CD4-positive, alpha-beta T cell treated with Interleukin-12 subunit alpha and Interleukin-12 subunit beta, for 1 hour (primary cell): ENCODE measurements at regions not wholly inside any gene's neighbourhood (a gene's known extent, or its start where the extent isn't known, plus 50 kb on each side); places are given as distances from the start of the nearest gene placed in this dataset.
A peak's percentile ranks its signal among the peaks of the same experiment; 100 is the strongest.
"Not testable (repeated sequence)": the region's sequence is repeated elsewhere in the genome, so short reads cannot be mapped to it uniquely, and the experiment has no call there.

Source experiments
- DNase-seq: peaks from one replicate; pipeline ENCODE4 v3.0.0-alpha.2; 2020

- no peak for DNase-seq
These were observed 50.9 kb upstream of the MITF start for GRCh38 chr3:69688400-69688799.

DNA sequence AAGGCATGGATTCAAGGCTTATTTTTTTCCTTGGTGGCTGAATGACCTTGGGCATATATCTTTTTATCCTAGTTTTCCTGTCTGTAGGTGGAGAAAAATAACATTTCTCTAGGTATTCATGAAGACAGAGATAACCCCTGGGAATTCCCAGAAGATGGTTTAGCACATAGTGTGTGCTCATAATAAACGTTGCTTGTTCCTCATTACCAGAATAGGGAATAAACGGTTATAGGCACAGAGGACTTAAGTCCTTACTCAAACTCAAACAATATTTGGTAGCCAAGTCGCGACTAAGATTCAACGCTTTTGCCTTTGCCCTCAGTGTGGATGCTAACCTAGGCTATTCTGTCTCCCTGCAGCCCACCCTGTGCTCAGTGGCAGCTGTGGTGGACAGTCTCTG, 51.6 kb upstream of the MITF start:
- DNase-seq = no peak

GRCh38 chr3:69686056-69686455, 53.2 kb upstream of the MITF start:
- DNase-seq = no peak

GRCh38 chr3:69684309-69684961, 54.8 kb upstream of the MITF start:
- DNase-seq = no peak

GRCh38 chr3:69683082-69683806, 56.0 kb upstream of the MITF start:
- no peak for DNase-seq

DNA sequence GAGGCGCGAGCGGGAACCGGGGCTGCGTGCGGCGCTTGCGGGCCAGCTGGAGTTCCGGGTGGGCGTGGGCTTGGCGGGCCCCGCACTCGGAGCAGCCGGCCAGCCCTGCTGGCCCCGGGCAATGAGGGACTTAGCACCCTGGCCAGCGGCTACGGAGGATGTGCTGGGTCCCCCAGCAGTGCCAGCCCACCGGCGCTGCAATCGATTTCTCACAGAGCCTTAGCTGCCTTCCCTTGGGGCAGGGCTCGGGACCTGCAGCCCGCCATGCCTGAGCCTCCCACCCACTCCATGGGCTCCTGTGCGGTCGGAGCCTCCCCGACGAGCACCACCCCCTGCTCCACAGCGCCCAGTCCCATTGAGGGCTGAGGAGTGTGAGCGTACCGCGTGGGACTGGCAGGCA, 61.8 kb upstream of the MITF start:
- DNase-seq = not testable (repeated sequence)

GRCh38 chr3:69675786-69676530, 63.3 kb upstream of the MITF start:
- DNase-seq = no peak

- no peak for DNase-seq
These were observed 64.5 kb upstream of the MITF start for GRCh38 chr3:69674752-69675151.

- peak; percentile 0 for DNase-seq
These were observed 67.9 kb upstream of the MITF start for GRCh38 chr3:69671082-69671952.

GRCh38 chr3:69669070-69669469, 70.2 kb upstream of the MITF start:
- no peak for DNase-seq

DNA sequence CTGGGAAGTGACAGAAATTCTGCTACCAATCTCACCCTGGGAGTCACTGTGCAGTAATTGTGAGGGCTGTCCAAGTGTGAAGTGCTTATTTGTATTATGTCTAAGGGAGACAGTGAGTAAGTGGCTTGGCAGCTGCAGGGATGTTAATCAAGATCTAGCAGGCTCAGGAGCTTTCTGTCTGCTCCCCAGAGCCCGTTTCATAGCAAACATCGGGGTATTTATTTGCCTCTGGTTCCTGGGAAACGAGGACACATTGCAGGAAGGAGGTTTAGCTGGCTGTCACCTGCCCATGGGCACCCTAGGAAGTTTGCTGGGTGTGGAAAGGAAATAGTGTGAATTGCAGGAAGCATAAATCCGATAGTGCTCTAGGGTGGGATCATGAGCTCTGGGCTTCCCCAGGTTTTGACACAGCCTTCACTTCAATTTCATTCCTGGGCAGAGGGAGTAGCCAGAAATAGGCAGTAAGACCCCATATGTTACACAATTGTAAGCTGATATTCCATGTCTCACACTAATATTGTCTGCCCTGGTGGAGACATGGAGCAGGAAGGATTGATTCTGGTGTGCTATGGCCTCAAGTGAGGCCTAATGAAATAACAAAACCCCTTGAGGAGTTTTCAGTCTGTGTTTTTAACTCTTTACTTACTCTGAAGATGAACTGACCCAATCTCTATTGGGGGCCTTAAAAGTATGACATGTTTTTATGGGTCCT, 74.1 kb upstream of the MITF start:
- DNase-seq = no peak

DNA sequence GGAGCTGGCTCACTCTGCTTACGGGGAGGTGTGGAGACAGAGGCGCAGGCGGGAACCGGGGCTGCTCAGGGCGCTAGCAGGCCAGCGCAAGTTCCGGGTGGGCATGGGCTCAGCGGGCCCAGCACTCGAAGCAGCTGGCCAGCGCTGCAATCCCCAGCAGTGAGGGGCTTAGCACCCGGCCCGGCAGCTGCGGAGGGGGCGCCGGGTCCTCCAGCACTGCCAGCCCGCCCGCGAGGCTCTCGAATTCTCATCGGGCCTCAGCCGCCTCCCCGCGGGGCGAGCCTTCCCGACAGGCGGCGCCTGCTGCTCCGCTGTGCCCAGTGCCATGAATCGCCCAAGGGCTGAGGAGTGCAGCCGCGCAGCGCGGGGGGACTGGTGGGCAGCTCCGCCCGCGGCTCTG, 78.6 kb upstream of the MITF start:
- no peak for DNase-seq

GRCh38 chr3:69659180-69659910, 79.9 kb upstream of the MITF start:
- DNase-seq = no peak

- DNase-seq = no peak
These were observed 80.6 kb upstream of the MITF start for GRCh38 chr3:69658514-69659140.

- DNase-seq = not testable (repeated sequence)
These were observed 82.2 kb upstream of the MITF start for GRCh38 chr3:69657030-69657429.

GRCh38 chr3:69651765-69652164, 87.5 kb upstream of the MITF start:
- DNase-seq = no peak

GRCh38 chr3:69650066-69650419, 89.2 kb upstream of the MITF start:
- DNase-seq = no peak

DNA sequence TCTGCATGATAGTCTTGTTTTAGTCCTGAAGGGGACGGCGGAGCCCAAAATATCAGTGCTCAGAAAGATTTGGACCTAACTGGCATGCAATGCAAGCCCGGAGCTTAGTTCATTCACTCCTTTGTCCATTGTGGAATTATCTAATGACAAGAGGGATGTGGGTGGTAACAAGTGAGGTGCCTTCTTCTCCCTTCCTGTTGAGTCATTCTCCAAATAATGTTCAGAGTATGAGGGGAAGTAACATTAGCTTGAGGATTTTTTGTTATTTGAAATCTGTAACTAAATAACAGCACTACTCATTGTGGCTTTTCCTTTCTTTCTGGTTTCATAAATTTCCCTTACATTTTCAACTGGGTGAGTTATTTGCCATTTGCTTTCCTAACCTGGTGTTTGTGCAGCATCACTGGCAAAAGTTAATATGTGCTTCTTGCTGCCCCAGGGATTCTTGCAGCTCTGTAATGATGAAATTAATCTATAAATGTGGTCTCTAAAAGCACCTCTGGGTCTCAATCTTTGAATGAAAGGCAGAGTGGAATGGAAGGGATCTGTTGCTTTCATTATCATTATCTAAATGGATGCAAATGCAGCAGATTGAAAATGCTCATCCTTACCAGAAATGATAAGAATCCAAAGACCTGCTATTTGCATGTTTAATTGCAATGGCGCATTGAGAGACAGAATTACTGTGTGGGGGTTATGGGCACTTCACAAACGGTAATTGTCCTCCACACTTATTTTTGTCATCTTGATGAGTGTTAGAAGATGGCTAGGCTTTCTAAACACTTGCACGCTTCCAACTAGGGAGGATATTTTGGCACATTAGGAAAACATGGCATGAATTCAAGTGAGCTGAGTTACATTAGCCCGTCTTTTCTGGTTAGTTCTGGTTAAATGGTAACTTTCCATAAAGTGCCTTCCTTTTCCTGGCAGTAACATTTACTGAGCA, 89.9 kb upstream of the MITF start:
- no peak for DNase-seq

DNA sequence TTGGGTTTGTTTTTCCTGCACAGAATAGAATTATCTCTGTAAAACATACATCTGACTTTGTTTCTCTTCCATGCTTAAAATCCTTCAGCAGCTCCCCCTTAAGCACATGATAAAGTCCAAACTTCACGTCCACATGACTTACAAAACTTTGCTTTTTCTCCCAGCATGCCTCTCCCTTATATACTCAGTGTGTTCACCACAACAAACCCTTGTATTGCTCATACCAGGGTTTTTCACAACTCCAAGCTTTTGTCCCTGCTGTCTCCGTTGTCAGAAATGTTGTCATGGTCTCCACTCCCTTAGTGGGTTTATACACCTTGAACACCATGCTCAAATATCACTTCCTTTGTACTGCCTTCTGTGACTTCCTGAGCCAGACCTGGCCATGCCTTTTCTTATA, 91.1 kb upstream of the MITF start:
- no peak for DNase-seq

DNA sequence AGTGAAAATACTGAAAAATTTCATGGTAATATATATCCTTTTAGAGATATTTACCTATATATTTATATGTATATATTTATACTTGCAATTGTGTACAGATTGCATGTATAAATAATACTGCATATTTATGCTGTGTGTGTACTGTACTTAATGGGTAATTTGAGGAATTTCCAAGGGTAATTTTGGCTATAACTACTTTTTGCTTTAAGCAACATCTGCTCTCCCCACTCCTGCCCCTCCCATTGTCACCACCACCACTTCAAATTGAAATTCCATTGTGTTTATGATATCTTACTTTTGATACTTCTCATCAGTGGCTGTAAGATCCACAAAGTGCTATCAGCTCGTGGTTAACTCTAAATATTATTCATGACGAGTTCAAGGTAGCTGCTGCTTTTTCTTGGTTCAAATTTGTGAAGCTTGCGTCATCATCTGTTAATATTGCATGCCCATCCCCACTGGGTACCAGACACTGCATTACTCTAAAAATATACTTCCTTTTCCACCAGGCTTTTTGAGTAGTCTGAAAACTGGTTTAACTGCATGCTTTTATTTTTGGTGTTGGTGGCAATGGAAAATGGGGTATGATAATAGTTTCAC, 91.7 kb upstream of the MITF start:
- no peak for DNase-seq
